ENCODE measurements at regions not wholly inside any gene's neighbourhood (a gene's known extent, or its start where the extent isn't known, plus 50 kb on each side); places are given as distances from the start of the nearest gene placed in this dataset.

DNA sequence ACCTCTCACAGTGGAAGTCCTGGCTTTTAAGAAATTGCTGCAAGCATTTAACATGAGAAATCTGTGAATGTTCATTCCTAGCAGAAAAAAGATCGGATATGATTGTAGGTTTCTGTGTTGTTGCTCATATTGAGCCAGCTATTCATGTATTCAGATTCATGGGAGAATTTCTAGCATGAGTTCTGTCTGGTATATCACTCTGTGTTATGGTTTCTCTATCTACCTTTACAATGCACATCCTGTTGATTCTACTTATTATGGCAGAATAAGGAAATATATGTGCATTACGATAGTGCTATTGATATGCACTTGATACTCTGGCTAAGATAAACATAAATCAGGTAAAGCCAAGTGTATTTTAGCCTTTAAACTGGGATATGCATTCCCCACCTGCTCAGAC is 138.2 kb downstream of the KCNRG start:
- TF ChIP-seq POLR2AphosphoS5 (IDR thresholded peaks at IDR 0.05; ENCODE audit: low read depth, low read length) = no peak
- no peak for TF ChIP-seq POLR2A (IDR thresholded peaks at IDR 0.05; ENCODE audit: low read depth, low read length)

All from GM12891 (cell line).